Osteocyte (in vitro differentiated cells): ENCODE measurements at regions not wholly inside any gene's neighbourhood (a gene's known extent, or its start where the extent isn't known, plus 50 kb on each side); places are given as distances from the start of the nearest gene placed in this dataset.

Experiments
- DNase-seq: peaks from one replicate; pipeline ENCODE4 v3.0.0; 2021; ENCODE audit warnings: mixed read lengths; ENCODE audit not compliant: unreplicated experiment; ENCODE audit errors: extremely low spot score
- H3K27ac Mint-ChIP-seq: one replicate; pipeline ENCODE4 v1.8.0; 2021; ENCODE audit warnings: mild to moderate bottlenecking, mixed read lengths; ENCODE audit not compliant: unreplicated experiment
- H3K27me3 Mint-ChIP-seq: one replicate; pipeline ENCODE4 v1.8.0; 2021; ENCODE audit warnings: mixed read lengths; ENCODE audit not compliant: unreplicated experiment
- H3K36me3 Mint-ChIP-seq: one replicate; pipeline ENCODE4 v1.8.0; 2021; ENCODE audit warnings: mixed read lengths; ENCODE audit not compliant: unreplicated experiment
- H3K4me1 Mint-ChIP-seq: one replicate; pipeline ENCODE4 v1.8.0; 2021; ENCODE audit warnings: mixed read lengths; ENCODE audit not compliant: unreplicated experiment
- H3K4me3 Mint-ChIP-seq: one replicate; pipeline ENCODE4 v1.8.0; 2021; ENCODE audit warnings: mild to moderate bottlenecking, moderate library complexity, mixed read lengths; ENCODE audit not compliant: unreplicated experiment
- H3K9me3 Mint-ChIP-seq: one replicate; pipeline ENCODE4 v1.8.0; 2021; ENCODE audit warnings: mixed read lengths; ENCODE audit not compliant: unreplicated experiment
- CTCF ChIP-seq: fragments of 200-600 bp; sonication (generic); IDR thresholded peaks from 2 replicates; pipeline ENCODE4 v1.5.0; 2021; ENCODE audit warnings: antibody characterized with exemption, mild to moderate bottlenecking, moderate library complexity

DNA sequence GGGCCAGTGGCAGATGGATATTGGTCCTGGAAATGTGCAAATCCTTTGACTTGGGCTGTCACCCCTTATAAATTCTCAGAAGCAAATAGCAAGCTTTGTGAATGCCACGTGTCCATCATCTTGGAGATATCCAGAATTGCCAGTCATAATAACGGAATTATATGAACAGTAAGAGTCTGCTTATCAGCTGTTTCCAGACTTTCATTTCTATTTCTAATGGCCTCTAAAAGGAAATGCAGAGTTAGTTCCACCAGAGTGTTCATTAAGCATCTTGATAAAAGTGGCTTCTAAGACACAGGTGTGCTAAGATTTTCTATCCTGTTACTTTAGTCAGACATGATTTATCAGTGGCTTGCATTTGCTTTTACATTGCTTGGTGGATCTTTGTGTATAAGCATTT is 87.4 kb downstream of the RAMP3 start:
- TF ChIP-seq CTCF: no peak
- no peak overlapping the region for H3K27ac Mint-ChIP-seq
- H3K4me3 Mint-ChIP-seq: no peak overlapping the region
- H3K36me3 Mint-ChIP-seq: no peaks in the 10 kb centered on the region
- no peaks in the 10 kb centered on the region for H3K9me3 Mint-ChIP-seq
- H3K4me1 Mint-ChIP-seq: no peaks in the 10 kb centered on the region
- DNase-seq: no peak
- H3K27me3 Mint-ChIP-seq: peaks cover 54% of the 10 kb centered on the region

DNA sequence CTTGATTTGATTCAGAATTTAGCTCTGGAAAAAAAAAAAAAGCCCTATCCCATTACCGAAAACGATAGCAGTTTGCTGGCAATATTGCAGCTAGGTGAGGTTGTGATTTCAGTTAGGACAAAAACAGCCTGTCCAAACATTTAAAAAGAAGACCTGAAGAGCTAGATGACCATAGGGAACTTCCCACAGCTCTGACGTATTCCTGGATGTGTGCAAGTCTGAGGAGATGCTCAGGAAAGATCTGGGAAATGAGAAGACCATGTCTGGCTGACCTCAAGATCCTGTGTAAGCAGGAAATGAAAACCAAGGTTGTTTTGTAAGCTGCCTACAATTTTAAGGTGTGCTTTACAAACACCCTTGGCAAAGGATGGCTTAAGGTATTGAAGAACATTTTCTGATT is 88.7 kb downstream of the RAMP3 start:
- H3K9me3 Mint-ChIP-seq: no peaks in the 10 kb centered on the region
- no peak overlapping the region for H3K27ac Mint-ChIP-seq
- H3K27me3 Mint-ChIP-seq: peaks cover 50% of the 10 kb centered on the region
- no peak for TF ChIP-seq CTCF
- no peak for DNase-seq
- no peak overlapping the region for H3K4me3 Mint-ChIP-seq
- H3K36me3 Mint-ChIP-seq: no peaks in the 10 kb centered on the region
- H3K4me1 Mint-ChIP-seq: no peaks in the 10 kb centered on the region

DNA sequence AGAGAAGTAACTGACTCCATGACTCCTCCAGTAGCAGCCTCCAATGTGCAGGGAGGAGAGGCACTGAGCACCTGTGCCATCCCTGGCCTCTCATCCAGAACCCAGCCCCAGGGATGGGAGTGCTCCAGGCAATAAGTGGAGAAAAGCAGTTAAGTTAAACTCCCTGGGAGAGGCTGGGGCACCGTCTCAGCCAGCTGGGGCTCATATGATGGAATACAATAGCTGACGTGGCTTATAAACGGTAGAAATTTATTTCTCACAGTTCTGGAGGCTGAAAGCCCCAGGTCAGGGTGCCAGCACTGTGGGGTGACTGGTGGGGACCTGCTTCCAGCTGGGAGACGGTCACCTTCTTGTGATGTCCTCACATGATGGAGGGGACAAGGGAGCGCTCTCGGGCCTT is 94.7 kb downstream of the RAMP3 start:
- no peak for TF ChIP-seq CTCF
- H3K27me3 Mint-ChIP-seq: peaks cover 43% of the 10 kb centered on the region
- no peaks in the 10 kb centered on the region for H3K4me1 Mint-ChIP-seq
- H3K27ac Mint-ChIP-seq: no peak overlapping the region
- H3K36me3 Mint-ChIP-seq: no peaks in the 10 kb centered on the region
- H3K9me3 Mint-ChIP-seq: no peaks in the 10 kb centered on the region
- no peak for DNase-seq
- H3K4me3 Mint-ChIP-seq: no peak overlapping the region

- Mint-ChIP-seq H3K36me3 (no peaks in the 10 kb centered on the region), H3K27me3 (peaks cover 40% of the 10 kb centered on the region), H3K27ac (no peak overlapping the region), H3K4me1 (no peaks in the 10 kb centered on the region), H3K4me3 (no peak overlapping the region), H3K9me3 (no peaks in the 10 kb centered on the region)
- no peak for TF ChIP-seq CTCF
- no peak for DNase-seq
Measured at GRCh38 chr7:45252857-45253256, 95.3 kb downstream of the RAMP3 start.

- no peaks in the 10 kb centered on the region for H3K4me1 Mint-ChIP-seq
- H3K27ac Mint-ChIP-seq: no peak overlapping the region
- TF ChIP-seq CTCF: no peak
- H3K9me3 Mint-ChIP-seq: no peaks in the 10 kb centered on the region
- no peak for DNase-seq
- H3K36me3 Mint-ChIP-seq: no peaks in the 10 kb centered on the region
- H3K4me3 Mint-ChIP-seq: no peak overlapping the region
- H3K27me3 Mint-ChIP-seq: peaks cover 39% of the 10 kb centered on the region
Measured at GRCh38 chr7:45253368-45253767, 95.8 kb downstream of the RAMP3 start.
